GM19043 (cell line): ENCODE measurements at regions not wholly inside any gene's neighbourhood (a gene's known extent, or its start where the extent isn't known, plus 50 kb on each side); places are given as distances from the start of the nearest gene placed in this dataset.
"Not testable (repeated sequence)": the region's sequence is repeated elsewhere in the genome, so short reads cannot be mapped to it uniquely, and the experiment has no call there.

Experiments used
- ATAC-seq: cut with Tn5 transposase; IDR thresholded peaks from one replicate; pipeline ENCODE4 v1.9.1; 2021; ENCODE audit warnings: low read depth; ENCODE audit not compliant: unreplicated experiment

GRCh38 chr4:97262769-97263168 lies 880.5 kb downstream of the STPG2 start:
- ATAC-seq: no peak

DNA sequence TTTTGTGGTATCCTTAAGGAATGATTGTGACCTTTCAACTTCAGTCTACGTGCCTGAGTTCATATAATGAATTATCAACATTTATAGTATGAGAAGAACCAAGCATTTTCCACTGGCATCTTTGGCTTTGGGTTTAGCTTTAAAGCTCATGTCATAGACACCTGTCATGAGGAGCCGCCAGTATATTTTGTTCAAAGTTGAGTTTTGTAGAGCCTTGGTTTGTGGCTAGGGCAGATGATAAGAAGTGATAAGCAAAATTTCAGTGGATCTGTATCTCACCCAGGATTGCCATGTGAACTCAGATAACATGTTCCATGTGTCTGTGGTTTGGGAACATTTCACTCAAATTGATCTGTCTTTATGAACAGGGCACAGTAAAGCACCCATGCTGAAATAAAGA lies 873.2 kb downstream of the STPG2 start:
- no peak for ATAC-seq

GRCh38 chr4:97279391-97279790 lies 863.9 kb downstream of the STPG2 start:
- ATAC-seq: no peak

DNA sequence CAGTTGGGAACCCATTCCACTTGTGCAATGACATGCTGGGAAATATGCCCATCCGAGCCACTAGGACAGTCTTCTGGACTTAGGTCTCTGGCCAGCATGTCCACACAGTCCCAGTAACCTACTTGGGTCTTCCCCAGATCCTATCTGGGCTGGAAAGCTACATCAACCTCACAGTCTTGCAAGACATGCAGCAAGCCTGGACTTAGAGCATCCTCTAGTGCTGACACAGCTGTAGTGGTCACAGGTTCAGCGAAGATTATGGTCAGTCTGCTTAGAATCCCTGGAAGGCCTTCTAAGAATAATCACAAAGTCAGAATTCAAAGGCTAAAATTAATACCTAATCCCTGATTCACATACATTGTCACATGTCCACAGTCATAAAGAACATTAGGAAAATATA lies 842.7 kb downstream of the STPG2 start:
- no peak for ATAC-seq

DNA sequence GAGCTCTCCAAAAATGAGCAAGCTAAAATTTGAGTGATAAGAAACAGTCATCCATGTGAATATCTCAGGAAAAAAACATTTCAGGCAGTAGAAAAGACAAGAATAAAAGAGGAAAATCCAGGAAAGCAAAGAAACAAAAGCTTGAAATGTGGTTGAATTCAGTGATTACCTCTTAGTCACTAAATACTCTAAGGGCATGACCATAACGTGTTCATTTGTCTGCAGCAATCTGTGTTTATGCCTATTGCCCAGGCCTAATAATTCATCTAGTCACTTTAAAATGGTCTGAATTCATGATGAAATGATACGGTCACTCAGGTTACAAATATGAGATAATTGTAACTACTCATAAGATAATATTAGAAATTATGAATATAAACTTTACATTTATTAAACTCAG lies 837.9 kb downstream of the STPG2 start:
- ATAC-seq: no peak

GRCh38 chr4:97309121-97309520 lies 834.2 kb downstream of the STPG2 start:
- ATAC-seq: no peak

DNA sequence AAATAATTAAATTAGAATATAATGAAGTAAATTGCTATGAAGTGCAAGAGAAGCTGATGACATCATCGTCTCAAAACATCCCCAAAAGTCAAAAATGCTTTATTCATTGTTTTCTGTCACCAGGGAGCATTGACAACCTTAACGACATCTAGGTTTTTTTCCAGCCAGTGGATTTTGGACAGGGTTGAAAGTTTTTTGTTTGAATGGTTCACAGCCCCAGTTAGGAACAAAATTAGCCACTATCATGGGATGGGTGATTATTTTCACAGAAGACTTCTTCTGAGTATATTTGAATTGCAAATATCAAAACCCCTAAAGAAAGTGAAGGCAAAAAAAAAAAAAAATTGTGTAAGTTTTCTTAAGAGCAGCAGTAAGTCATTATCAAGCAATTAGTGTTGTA lies 826.1 kb downstream of the STPG2 start:
- no peak for ATAC-seq

GRCh38 chr4:97317671-97318070 lies 825.6 kb downstream of the STPG2 start:
- ATAC-seq: no peak

- not testable (repeated sequence) for ATAC-seq
Measured at GRCh38 chr4:97325751-97326150, 817.5 kb downstream of the STPG2 start.

- ATAC-seq: no peak
Measured at GRCh38 chr4:97330917-97331316, 812.4 kb downstream of the STPG2 start.

DNA sequence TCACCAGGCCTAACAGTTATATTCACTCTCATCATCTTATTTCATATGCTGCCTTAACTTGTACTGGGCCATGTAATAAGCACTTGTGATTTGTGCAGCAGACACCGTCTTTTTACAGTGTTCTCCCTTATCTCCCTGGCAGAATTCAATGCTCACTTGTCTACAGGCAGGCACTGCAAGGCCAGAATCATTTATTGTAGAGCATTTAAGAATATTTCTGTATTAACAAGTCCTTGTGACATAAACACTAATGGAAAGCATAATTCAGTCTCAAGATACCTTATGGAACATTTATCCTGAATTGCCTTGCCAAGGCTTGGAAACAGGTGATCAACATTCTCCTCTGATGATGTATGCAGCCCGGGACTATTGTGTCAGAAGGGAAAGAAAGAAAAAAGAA lies 808.9 kb downstream of the STPG2 start:
- no peak for ATAC-seq

GRCh38 chr4:97349468-97350186 lies 793.6 kb downstream of the STPG2 start:
- ATAC-seq: no peak

DNA sequence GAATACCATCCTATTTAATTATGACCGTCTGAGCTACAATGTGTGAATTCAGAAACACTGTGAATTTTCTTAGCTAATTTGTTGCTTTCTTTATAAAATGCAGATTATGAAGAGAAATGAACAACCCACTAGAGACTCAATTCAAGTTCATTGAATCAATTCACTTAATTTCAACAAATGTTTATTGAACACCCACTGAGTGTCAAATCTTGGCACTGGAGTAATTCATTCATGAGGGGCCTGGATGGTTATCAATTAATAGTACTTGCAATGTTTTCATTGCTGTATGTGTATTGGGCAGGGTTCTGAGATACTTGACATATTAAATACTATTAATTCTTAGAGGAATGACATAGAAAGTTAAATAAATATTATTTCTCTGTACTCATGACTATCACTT lies 789.4 kb downstream of the STPG2 start:
- no peak for ATAC-seq

- ATAC-seq: no peak
Measured at GRCh38 chr4:97359826-97360225, 783.5 kb downstream of the STPG2 start.

GRCh38 chr4:97360733-97361132 lies 782.5 kb downstream of the STPG2 start:
- no peak for ATAC-seq

- ATAC-seq: no peak
Measured at GRCh38 chr4:97367878-97368277, 775.4 kb downstream of the STPG2 start.

GRCh38 chr4:97370568-97370967 lies 772.7 kb downstream of the STPG2 start:
- no peak for ATAC-seq

DNA sequence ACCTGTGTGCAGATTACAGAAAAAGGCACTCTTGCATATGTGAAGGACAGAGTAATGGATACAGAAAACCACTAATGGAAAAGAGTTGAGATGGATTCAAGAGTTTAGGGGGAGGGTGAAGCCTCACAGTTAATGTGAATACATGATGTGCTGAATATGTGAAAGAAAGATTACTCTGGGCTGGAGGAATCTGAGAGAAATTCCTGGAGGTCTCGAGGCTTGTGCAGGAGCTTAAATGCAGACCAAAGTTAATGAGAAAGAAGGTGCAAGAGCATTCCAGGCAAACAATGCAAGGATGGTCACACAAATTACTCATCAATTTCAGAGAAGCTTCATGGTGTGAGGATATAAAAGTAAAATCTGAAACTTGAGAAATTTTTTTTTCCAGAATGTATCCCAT lies 768.8 kb downstream of the STPG2 start:
- ATAC-seq: no peak

GRCh38 chr4:97386969-97387368 lies 756.3 kb downstream of the STPG2 start:
- ATAC-seq: no peak

DNA sequence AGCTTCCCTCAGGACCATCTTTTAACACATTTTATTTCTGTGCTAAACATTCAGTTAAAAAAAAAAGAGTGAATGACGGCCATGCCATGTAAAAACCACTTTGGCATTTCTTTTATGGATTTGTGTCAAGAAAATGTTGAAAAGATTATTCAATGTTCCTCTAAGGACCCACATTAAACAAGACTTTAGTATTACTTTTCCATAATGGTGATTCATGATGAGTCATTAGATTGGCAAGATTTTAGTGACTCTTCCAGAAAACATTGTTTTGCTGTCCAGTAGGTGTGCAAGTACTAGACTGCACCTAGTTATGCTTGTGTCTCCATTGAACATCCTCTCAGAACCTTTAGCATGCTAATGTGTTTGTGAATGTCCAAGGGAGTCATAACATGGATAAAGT lies 748.6 kb downstream of the STPG2 start:
- no peak for ATAC-seq

DNA sequence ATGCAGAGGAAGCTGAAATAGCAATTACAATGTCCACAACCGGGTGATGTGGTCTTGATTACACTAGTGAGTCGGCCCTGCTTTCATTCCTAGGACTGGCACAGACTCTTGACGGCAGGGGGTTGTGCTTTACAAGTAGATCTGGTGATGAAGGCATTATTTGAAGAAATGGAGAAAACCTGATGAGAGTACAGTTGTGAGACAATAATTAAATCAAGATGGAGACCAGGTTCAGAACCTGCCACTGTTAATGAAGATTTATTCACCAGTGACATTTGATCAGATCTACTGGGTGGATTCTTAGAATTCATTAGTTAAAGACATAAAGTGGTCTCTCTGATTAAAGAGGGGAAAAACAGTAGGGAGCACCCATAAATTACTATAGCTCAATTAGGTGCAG lies 747.2 kb downstream of the STPG2 start:
- ATAC-seq: no peak

DNA sequence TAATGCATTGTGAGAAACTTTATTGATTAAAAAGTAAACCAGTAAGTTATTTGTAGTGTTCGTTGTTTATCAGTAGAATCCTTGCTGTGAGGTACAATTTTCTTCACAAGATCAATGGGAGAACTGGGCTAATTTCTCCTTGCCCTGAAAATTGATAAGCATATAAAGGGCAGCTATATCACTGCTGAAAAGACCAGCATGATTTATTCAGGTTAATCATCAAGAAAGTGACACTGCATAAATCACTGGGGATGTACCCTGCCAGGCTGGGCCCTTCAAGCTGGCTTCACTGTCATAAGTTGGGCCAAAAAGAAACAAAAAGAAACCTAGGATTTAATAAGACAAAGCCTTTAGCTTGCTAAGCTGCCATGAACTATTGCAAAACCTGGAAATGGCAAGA lies 746.7 kb downstream of the STPG2 start:
- ATAC-seq: no peak
